ENCODE measurements at regions not wholly inside any gene's neighbourhood (a gene's known extent, or its start where the extent isn't known, plus 50 kb on each side); places are given as distances from the start of the nearest gene placed in this dataset.

GRCh38 chr12:68559984-68560850 is 50.5 kb upstream of the RAP1B start:
- 67% methylated on average over 8 of the region's 8 CpGs for WGBS
- no peaks in the 10 kb centered on the region for H3K4me1 ChIP-seq (ENCODE audit: insufficient read depth, low read length)
- no peaks in the 10 kb centered on the region for H3K9me3 ChIP-seq (ENCODE audit: insufficient read depth, low read depth, low read length)
- no peak overlapping the region for H3K9ac ChIP-seq (ENCODE audit: low read depth, low read length)
- no peaks in the 10 kb centered on the region for H3K27me3 ChIP-seq (ENCODE audit: insufficient read depth, low read length)
- H3K4me3 ChIP-seq (ENCODE audit: low read length): no peak overlapping the region
- no peak overlapping the region for H3K27ac ChIP-seq (ENCODE audit: low read depth, low read length)
- no peaks in the 10 kb centered on the region for H3K36me3 ChIP-seq (ENCODE audit: insufficient read depth, low read length)

- no peaks in the 10 kb centered on the region for H3K4me1 ChIP-seq (ENCODE audit: insufficient read depth, low read length)
- H3K27me3 ChIP-seq (ENCODE audit: insufficient read depth, low read length): no peaks in the 10 kb centered on the region
- 95% methylated on average over 4 of the region's 5 CpGs for WGBS
- H3K36me3 ChIP-seq (ENCODE audit: insufficient read depth, low read length): no peaks in the 10 kb centered on the region
- H3K9ac ChIP-seq (ENCODE audit: low read depth, low read length): no peak overlapping the region
- H3K4me3 ChIP-seq (ENCODE audit: low read length): no peak overlapping the region
- no peaks in the 10 kb centered on the region for H3K9me3 ChIP-seq (ENCODE audit: insufficient read depth, low read depth, low read length)
- no peak overlapping the region for H3K27ac ChIP-seq (ENCODE audit: low read depth, low read length)
Measured at GRCh38 chr12:68560851-68561422, 49.8 kb upstream of the RAP1B start.

Data from HUES64 (cell line).